ENCODE measurements at regions not wholly inside any gene's neighbourhood (a gene's known extent, or its start where the extent isn't known, plus 50 kb on each side); places are given as distances from the start of the nearest gene placed in this dataset.

DNA sequence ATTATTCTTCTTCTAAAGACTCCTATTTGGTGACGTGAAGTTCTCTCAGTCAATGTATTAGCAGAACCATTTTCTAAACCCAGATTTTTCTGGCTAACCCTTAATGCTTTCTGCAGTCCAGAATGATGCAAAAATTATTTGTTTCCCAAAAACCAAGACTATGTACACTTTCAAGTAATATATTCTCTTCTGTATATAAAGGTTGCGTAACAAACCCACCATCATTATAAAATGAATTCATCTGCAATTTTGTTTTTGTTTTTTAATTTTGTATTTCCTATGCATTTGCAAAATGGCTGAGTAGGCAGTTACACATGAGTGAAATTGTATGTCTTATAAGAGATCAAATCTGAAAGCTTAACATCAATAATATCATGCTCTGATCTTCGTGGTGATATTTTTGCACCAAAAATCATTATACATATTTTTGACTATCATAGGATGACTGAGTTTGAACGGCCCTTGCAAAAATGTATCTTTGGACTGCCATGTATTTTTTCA is 593.6 kb downstream of the ZIC1 start:
- WGBS, 3 donors, result 94 to 96% (median 95%) methylated on average over 4 of the region's 4 CpGs
- ATAC-seq (no peak), DNase-seq (no peak)
- Histone ChIP-seq H3K4me1 (no peaks in the 10 kb centered on the region), H3K27me3 (ENCODE audit: insufficient read depth in 3 of 3, low read length in 2 of 3) (no peaks in the 10 kb centered on the region), H3K9me3 (no peaks in the 10 kb centered on the region), H3K36me3 (ENCODE audit: insufficient read depth in 1 of 2, low read depth in 1 of 2) (no peaks in the 10 kb centered on the region), H3K27ac (no peak overlapping the region), H3K4me3 (no peak overlapping the region)
- intact Hi-C loops (cut with DNase I), result no loop called here
- no peak for TF ChIP-seq CTCF (IDR thresholded peaks at IDR 0.05)

DNA sequence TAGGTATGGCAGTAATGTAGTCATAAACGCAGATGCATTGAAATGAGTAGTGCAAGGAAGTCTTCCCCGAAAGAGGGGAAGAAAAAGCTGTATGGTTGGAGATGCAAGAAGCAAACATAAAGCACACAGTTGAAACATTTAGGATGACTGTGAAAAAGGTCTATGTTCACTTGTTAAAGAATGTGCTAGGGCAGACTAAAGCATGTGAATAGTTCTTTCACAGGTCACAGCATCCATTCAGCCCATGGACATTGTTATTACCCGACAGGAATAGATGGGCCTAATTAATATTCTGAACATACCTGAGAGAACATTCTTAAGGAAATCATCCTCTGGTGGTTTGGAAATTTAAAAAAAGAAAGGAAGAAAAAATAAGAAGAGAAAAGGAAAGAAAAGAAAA is 595.2 kb downstream of the ZIC1 start:
- Histone ChIP-seq H3K4me3 (no peak overlapping the region), H3K4me1 (no peaks in the 10 kb centered on the region), H3K9me3 (no peaks in the 10 kb centered on the region), H3K27ac (no peak overlapping the region), H3K27me3 (ENCODE audit: insufficient read depth in 3 of 3, low read length in 2 of 3) (no peaks in the 10 kb centered on the region), H3K36me3 (ENCODE audit: insufficient read depth in 1 of 2, low read depth in 1 of 2) (no peaks in the 10 kb centered on the region)
- intact Hi-C loops (cut with DNase I), result no loop called here
- ATAC-seq (no peak), DNase-seq (no peak)
- no peak for TF ChIP-seq CTCF (IDR thresholded peaks at IDR 0.05)
- 79 to 83% (median 81%) methylated on average over 3 of the region's 3 CpGs for WGBS, 3 donors

DNA sequence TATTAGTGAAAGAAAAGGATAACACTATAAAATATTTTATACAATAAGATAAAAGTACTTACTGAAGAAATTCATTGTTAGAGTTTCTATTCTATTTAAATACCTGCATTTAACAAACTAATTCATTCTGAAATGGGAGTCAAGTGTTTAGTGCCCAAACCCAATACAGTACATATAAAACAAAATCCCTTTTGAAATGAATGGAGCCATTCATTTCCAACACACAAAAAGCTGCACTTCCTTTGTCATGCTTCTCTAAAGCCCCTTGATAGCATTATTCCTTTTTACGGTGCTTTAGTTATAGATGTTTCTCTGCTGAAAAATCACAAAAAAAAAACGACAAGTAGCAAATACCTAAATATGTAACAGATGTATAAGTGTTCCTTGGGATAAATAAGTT is 596.3 kb downstream of the ZIC1 start:
- Histone ChIP-seq H3K4me1 (no peaks in the 10 kb centered on the region), H3K4me3 (no peak overlapping the region), H3K36me3 (ENCODE audit: insufficient read depth in 1 of 2, low read depth in 1 of 2) (no peaks in the 10 kb centered on the region), H3K9me3 (no peaks in the 10 kb centered on the region), H3K27ac (no peak overlapping the region), H3K27me3 (ENCODE audit: insufficient read depth in 3 of 3, low read length in 2 of 3) (no peaks in the 10 kb centered on the region)
- 30 to 42% (median 38%) methylated on average over 2 of the region's 2 CpGs for WGBS, 3 donors
- intact Hi-C loops (cut with DNase I), result no loop called here
- DNase-seq, result no peak
- ATAC-seq, result no peak
- no peak for TF ChIP-seq CTCF (IDR thresholded peaks at IDR 0.05)

GRCh38 chr3:148006508-148006907 is 597.3 kb downstream of the ZIC1 start:
- Histone ChIP-seq H3K27me3 (ENCODE audit: insufficient read depth in 3 of 3, low read length in 2 of 3) (no peaks in the 10 kb centered on the region), H3K4me1 (no peaks in the 10 kb centered on the region), H3K4me3 (no peak overlapping the region), H3K27ac (no peak overlapping the region), H3K36me3 (ENCODE audit: insufficient read depth in 1 of 2, low read depth in 1 of 2) (no peaks in the 10 kb centered on the region), H3K9me3 (no peaks in the 10 kb centered on the region)
- intact Hi-C loops (cut with DNase I), result no loop called here
- no peak for DNase-seq
- no peak for TF ChIP-seq CTCF (IDR thresholded peaks at IDR 0.05)
- no peak for ATAC-seq

GRCh38 chr3:148008591-148008990 is 599.4 kb downstream of the ZIC1 start:
- no peaks in the 10 kb centered on the region for H3K9me3 ChIP-seq
- H3K4me3 ChIP-seq, result no peak overlapping the region
- no peak overlapping the region for H3K27ac ChIP-seq
- H3K36me3 ChIP-seq (ENCODE audit: insufficient read depth in 1 of 2, low read depth in 1 of 2), result no peaks in the 10 kb centered on the region
- intact Hi-C loops (cut with DNase I), result no loop called here
- DNase-seq (no peak), ATAC-seq (no peak)
- no peak for TF ChIP-seq CTCF (IDR thresholded peaks at IDR 0.05)
- no peaks in the 10 kb centered on the region for H3K27me3 ChIP-seq (ENCODE audit: insufficient read depth in 3 of 3, low read length in 2 of 3)
- 80 to 93% (median 88%) methylated on average over 1 of the region's 1 CpG for WGBS, 3 donors
- no peaks in the 10 kb centered on the region for H3K4me1 ChIP-seq
